ENCODE measurements at regions not wholly inside any gene's neighbourhood (a gene's known extent, or its start where the extent isn't known, plus 50 kb on each side); places are given as distances from the start of the nearest gene placed in this dataset.

DNA sequence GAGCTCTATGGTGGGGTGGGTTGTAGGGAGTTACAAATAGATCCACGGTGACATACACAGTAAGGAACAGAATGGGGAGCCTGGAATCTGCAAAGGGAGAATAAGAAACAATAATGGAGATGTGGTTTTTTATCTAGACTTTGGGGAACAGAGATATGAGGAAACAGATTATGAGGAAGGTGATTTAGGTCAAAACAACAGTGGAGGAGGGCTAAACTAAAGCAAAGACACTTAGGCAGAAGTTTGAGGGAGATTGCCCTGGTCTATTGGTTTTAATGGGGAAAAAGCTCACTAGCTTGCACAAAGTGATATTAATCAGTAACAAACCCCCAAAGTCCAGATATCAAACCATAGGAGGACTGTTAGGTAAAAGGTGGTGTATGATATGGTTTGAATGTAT lies 144.5 kb upstream of the DYRK2 start:
- intact Hi-C loops (cut with micrococcal nuclease) (no loop called here), in situ Hi-C loops (cut with MboI) (no loop called here)
- Histone ChIP-seq H3K27ac (ENCODE audit: extremely low read depth, low read depth, low read length) (no peak overlapping the region), H3K9me3 (replicated peaks; ENCODE audit: control insufficient read depth, insufficient read depth, low read depth, low read length) (no peaks in the 10 kb centered on the region), H3K9ac (ENCODE audit: insufficient read depth in 1 of 2, low read depth in 2 of 2, low read length in 2 of 2) (no peak overlapping the region), H3K36me3 (ENCODE audit: control insufficient read depth, insufficient read depth, low read length) (no peaks in the 10 kb centered on the region), H3K4me3 (no peak overlapping the region), H4K20me1 (replicated peaks; ENCODE audit: control insufficient read depth, insufficient read depth, low read length) (no peaks in the 10 kb centered on the region), H3K4me2 (ENCODE audit: insufficient read depth, low read length) (no peak overlapping the region), H3K9me1 (ENCODE audit: control insufficient read depth, insufficient read depth, low read length) (no peaks in the 10 kb centered on the region), H3K4me1 (replicated peaks in 1 of 2; ENCODE audit: control insufficient read depth in 2 of 2, insufficient read depth in 2 of 2, low read length in 2 of 2) (no peaks in the 10 kb centered on the region), H3K79me2 (ENCODE audit: control insufficient read depth, insufficient read depth, low read length) (no peaks in the 10 kb centered on the region), H3K27me3 (ENCODE audit: control insufficient read depth in 2 of 2, insufficient read depth in 2 of 2, low read length in 2 of 2) (no peaks in the 10 kb centered on the region), H2AFZ (ENCODE audit: low read depth, low read length) (no peak overlapping the region)
- FAIRE-seq (no peak), DNase-seq (ENCODE audit: extremely low read depth in 1 of 4, low spot score in 3 of 4) (no peak), ATAC-seq (no peak)
- no peak for TF ChIP-seq MCM7 (IDR thresholded peaks at IDR 0.05)
- TF ChIP-seq SRSF7 (optimal IDR thresholded peaks at IDR 0.05; ENCODE audit: low read depth, low read length): no peak
- TF ChIP-seq CTBP1 (IDR thresholded peaks at IDR 0.05; ENCODE audit: borderline replicate concordance): no peak
- TF ChIP-seq L3MBTL2 (IDR thresholded peaks at IDR 0.05): no peak
- TF ChIP-seq BCL6 (CRISPR knock-in tag; IDR thresholded peaks at IDR 0.05): no peak
- no peak for TF ChIP-seq TCF7 (IDR thresholded peaks at IDR 0.05; ENCODE audit: borderline replicate concordance)
- TF ChIP-seq ZNF41 (CRISPR knock-in tag; conservative IDR thresholded peaks at IDR 0.05): no peak
- no peak for TF ChIP-seq MCM2 (IDR thresholded peaks at IDR 0.05; ENCODE audit: low read depth)
- no peak for TF ChIP-seq MED1 (CRISPR knock-in tag; IDR thresholded peaks at IDR 0.05; ENCODE audit: borderline replicate concordance)
- no peak for TF ChIP-seq RHOXF2B (CRISPR knock-in tag; conservative IDR thresholded peaks at IDR 0.05)
- TF ChIP-seq NUFIP1 (IDR thresholded peaks at IDR 0.05; ENCODE audit: partially characterized antibody): no peak
- no peak for TF ChIP-seq HNRNPL (IDR thresholded peaks at IDR 0.05; ENCODE audit: low read depth, low read length)
- TF ChIP-seq NCOA6 (IDR thresholded peaks at IDR 0.05): no peak
- TF ChIP-seq JUNB (CRISPR knock-in tag; conservative IDR thresholded peaks at IDR 0.05): no peak
- no peak for TF ChIP-seq ZFP1 (CRISPR knock-in tag; IDR thresholded peaks at IDR 0.05)
- no peak for TF ChIP-seq SAFB2 (IDR thresholded peaks at IDR 0.05; ENCODE audit: borderline replicate concordance, low read depth, low read length, severe bottlenecking)
- no peak for TF ChIP-seq PHF8 (IDR thresholded peaks at IDR 0.05; ENCODE audit: borderline replicate concordance, low read length)
- BruUV-seq (replicated peaks): no TSS peak
- 0% methylated on average over 1 of the region's 1 CpG for WGBS (ENCODE audit: insufficient coverage, low coverage, missing lambda C conversion rate)
- CTCF ChIA-PET (ENCODE audit: low intra/inter-chr PET ratio): no interaction called here
- POLR2A ChIA-PET: interaction anchor here (0.6 kb wide), 1 partner anchor 431 kb away, joined by 3 read pairs; no protein-coding TSS in a partner anchor

All from K562 (cell line).